ENCODE measurements at regions not wholly inside any gene's neighbourhood (a gene's known extent, or its start where the extent isn't known, plus 50 kb on each side); places are given as distances from the start of the nearest gene placed in this dataset.

DNA sequence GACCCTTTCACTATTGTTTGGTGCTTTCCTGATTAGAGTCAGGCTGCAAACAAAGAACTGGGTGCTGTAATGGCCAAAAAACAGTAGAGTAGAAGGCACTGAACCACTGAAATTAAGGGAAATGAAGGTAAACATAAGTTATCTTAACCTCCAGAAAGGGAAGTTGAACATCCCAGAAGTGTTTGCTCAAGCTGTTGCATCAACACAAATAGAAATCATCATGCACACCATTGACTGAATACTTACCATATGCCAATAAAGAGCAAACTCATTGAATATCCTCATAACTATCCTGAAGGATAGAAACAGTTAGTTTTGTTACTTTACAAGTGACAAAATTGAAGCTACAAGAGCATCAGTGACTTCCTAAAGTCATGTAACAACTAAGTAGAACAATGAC, 477.4 kb upstream of the CHST9 start:
- intact Hi-C loops (cut with micrococcal nuclease) = no loop called here
- no peak overlapping the region for H3K27ac Mint-ChIP-seq (ENCODE audit: low read depth, unreplicated experiment)
- ChIA-PET POLR2A (no interaction called here), CTCF (interaction anchor here (0.9 kb wide), 1 partner anchor 23 kb away, joined by 4 read pairs; no protein-coding TSS in a partner anchor)
- H3K27me3 Mint-ChIP-seq (ENCODE audit: insufficient read depth, unreplicated experiment) = no peaks in the 10 kb centered on the region
- BruUV-seq (replicated peaks) = no TSS peak
- TF ChIP-seq CTCF (IDR thresholded peaks at IDR 0.05; ENCODE audit: unreplicated experiment) = no peak
- no peak overlapping the region for H3K4me3 Mint-ChIP-seq (ENCODE audit: unreplicated experiment)
- no peaks in the 10 kb centered on the region for H3K9me3 Mint-ChIP-seq (ENCODE audit: unreplicated experiment)
- no peak for DNase-seq (ENCODE audit: unreplicated experiment)
- H3K4me1 Mint-ChIP-seq (ENCODE audit: insufficient read depth, unreplicated experiment) = no peaks in the 10 kb centered on the region
- H3K36me3 Mint-ChIP-seq (ENCODE audit: insufficient read depth, unreplicated experiment) = no peaks in the 10 kb centered on the region

GRCh38 chr18:27661320-27662018, 476.4 kb upstream of the CHST9 start:
- POLR2A ChIA-PET = no interaction called here

GRCh38 chr18:27656905-27657304, 471.8 kb upstream of the CHST9 start:
- Mint-ChIP-seq H3K4me1 (ENCODE audit: insufficient read depth, unreplicated experiment) (peaks cover 5% of the 10 kb centered on the region), H3K9me3 (ENCODE audit: unreplicated experiment) (no peaks in the 10 kb centered on the region), H3K4me3 (ENCODE audit: unreplicated experiment) (no peak overlapping the region), H3K27me3 (ENCODE audit: insufficient read depth, unreplicated experiment) (no peaks in the 10 kb centered on the region), H3K27ac (ENCODE audit: low read depth, unreplicated experiment) (no peak overlapping the region), H3K36me3 (ENCODE audit: insufficient read depth, unreplicated experiment) (no peaks in the 10 kb centered on the region)
- TF ChIP-seq CTCF (IDR thresholded peaks at IDR 0.05; ENCODE audit: unreplicated experiment) = no peak
- ChIA-PET POLR2A (interaction anchor here (0.6 kb wide), 1 partner anchor 465 kb away, joined by 3 read pairs; no protein-coding TSS in a partner anchor), CTCF (interaction anchor here (0.8 kb wide), 1 partner anchor 51 kb away, joined by 3 read pairs; no protein-coding TSS in a partner anchor)
- intact Hi-C loops (cut with micrococcal nuclease) = no loop called here
- no peak for DNase-seq (ENCODE audit: unreplicated experiment)
- BruUV-seq (replicated peaks) = no TSS peak

More at GRCh38 chr18:27661320-27662018, 476.4 kb upstream of the CHST9 start:
- no TSS peak for BruUV-seq (replicated peaks)
- Mint-ChIP-seq H3K4me1 (ENCODE audit: insufficient read depth, unreplicated experiment) (no peaks in the 10 kb centered on the region), H3K27me3 (ENCODE audit: insufficient read depth, unreplicated experiment) (no peaks in the 10 kb centered on the region), H3K27ac (ENCODE audit: low read depth, unreplicated experiment) (no peak overlapping the region), H3K4me3 (ENCODE audit: unreplicated experiment) (no peak overlapping the region), H3K9me3 (ENCODE audit: unreplicated experiment) (no peaks in the 10 kb centered on the region), H3K36me3 (ENCODE audit: insufficient read depth, unreplicated experiment) (no peaks in the 10 kb centered on the region)
- DNase-seq (ENCODE audit: unreplicated experiment) = no peak
- CTCF ChIA-PET = interaction anchor here (0.9 kb wide), 1 partner anchor 24 kb away, joined by 4 read pairs; no protein-coding TSS in a partner anchor
- TF ChIP-seq CTCF (IDR thresholded peaks at IDR 0.05; ENCODE audit: unreplicated experiment) = no peak
- intact Hi-C loops (cut with micrococcal nuclease) = no loop called here

GRCh38 chr18:27656167-27656778, 471.2 kb upstream of the CHST9 start:
- Mint-ChIP-seq H3K27ac (ENCODE audit: low read depth, unreplicated experiment) (no peak overlapping the region), H3K4me1 (ENCODE audit: insufficient read depth, unreplicated experiment) (peaks cover 5% of the 10 kb centered on the region), H3K4me3 (ENCODE audit: unreplicated experiment) (no peak overlapping the region), H3K9me3 (ENCODE audit: unreplicated experiment) (no peaks in the 10 kb centered on the region), H3K27me3 (ENCODE audit: insufficient read depth, unreplicated experiment) (no peaks in the 10 kb centered on the region), H3K36me3 (ENCODE audit: insufficient read depth, unreplicated experiment) (no peaks in the 10 kb centered on the region)
- BruUV-seq (replicated peaks) = no TSS peak
- intact Hi-C loops (cut with micrococcal nuclease) = no loop called here
- DNase-seq (ENCODE audit: unreplicated experiment) = peak; percentile 39
- CTCF ChIA-PET = interaction anchor here (0.8 kb wide), 1 partner anchor 51 kb away, joined by 3 read pairs; no protein-coding TSS in a partner anchor
- POLR2A ChIA-PET = interaction anchor here (0.6 to 0.7 kb wide), 2 partner anchors 12 to 465 kb away, joined by 3 read pairs; no protein-coding TSS in a partner anchor
- no peak for TF ChIP-seq CTCF (IDR thresholded peaks at IDR 0.05; ENCODE audit: unreplicated experiment)

All from MCF 10A (cell line).